HepG2 (cell line): ENCODE measurements at regions not wholly inside any gene's neighbourhood (a gene's known extent, or its start where the extent isn't known, plus 50 kb on each side); places are given as distances from the start of the nearest gene placed in this dataset.

Source experiments
- ARNT ChIP-seq: fragments of 450-650 bp; IDR thresholded peaks from 2 replicates; pipeline ENCODE4 v1.6.1; 2017
- ASH2L ChIP-seq: fragments of 300-600, 200-600 bp; sonication (generic); IDR thresholded peaks from 2 replicates; pipeline ENCODE4 v1.7.0; 2017; ENCODE audit warnings: low read depth, mild to moderate bottlenecking, moderate library complexity, mixed read lengths, low read length; ENCODE audit not compliant: insufficient read length
- CCAR2 ChIP-seq: fragments of 200-400 bp; formaldehyde crosslinking; optimal IDR thresholded peaks from 2 replicates; pipeline ENCODE3; 2018; ENCODE audit warnings: low read depth, mild to moderate bottlenecking, low read length, moderate library complexity
- CTCF ChIP-seq: sonication (generic); formaldehyde crosslinking; IDR thresholded peaks from 2 replicates; pipeline ENCODE4 v1.5.0; 2020; ENCODE audit warnings: mild to moderate bottlenecking, missing genetic modification reagents, moderate library complexity
- KLF13 ChIP-seq: sonication (generic); formaldehyde crosslinking; IDR thresholded peaks from 2 replicates; pipeline ENCODE4 v1.4.0; 2020; ENCODE audit warnings: mild to moderate bottlenecking, missing genetic modification reagents
- POLR2A ChIP-seq, 2 experiments: IDR thresholded peaks; 2 replicates each; pipeline ENCODE4 v1.6.1; 2011; ENCODE audit warnings: low read depth in 2 of 2, low read length in 2 of 2, mild to moderate bottlenecking in 1 of 2, moderate library complexity in 1 of 2; ENCODE audit not compliant: insufficient read depth in 1 of 2
- SMC3 ChIP-seq: IDR thresholded peaks from 2 replicates; pipeline ENCODE4 v1.6.1; 2011; ENCODE audit warnings: low read length, improper control_type of control experiment
- TF ChIP-seq, protein P1 (sequence below): sonication (generic); formaldehyde crosslinking; IDR thresholded peaks from 2 replicates; pipeline ENCODE4 v1.4.0; 2020; ENCODE audit warnings: missing genetic modification reagents

GRCh38 chr6:134863763-134864510 is 86.0 kb downstream of the ALDH8A1 start:
- TF ChIP-seq ARNT (no peak), KLF13 (CRISPR knock-in tag) (no peak), ASH2L (no peak), SMC3 (no peak), POLR2A (IDR thresholded peaks at IDR 0.05; ENCODE audit: insufficient read depth in 1 of 2, low read depth in 2 of 2, low read length in 2 of 2) (no peak), CCAR2 (no peak), CTCF (no peak)
- TF ChIP-seq, protein P1, sequence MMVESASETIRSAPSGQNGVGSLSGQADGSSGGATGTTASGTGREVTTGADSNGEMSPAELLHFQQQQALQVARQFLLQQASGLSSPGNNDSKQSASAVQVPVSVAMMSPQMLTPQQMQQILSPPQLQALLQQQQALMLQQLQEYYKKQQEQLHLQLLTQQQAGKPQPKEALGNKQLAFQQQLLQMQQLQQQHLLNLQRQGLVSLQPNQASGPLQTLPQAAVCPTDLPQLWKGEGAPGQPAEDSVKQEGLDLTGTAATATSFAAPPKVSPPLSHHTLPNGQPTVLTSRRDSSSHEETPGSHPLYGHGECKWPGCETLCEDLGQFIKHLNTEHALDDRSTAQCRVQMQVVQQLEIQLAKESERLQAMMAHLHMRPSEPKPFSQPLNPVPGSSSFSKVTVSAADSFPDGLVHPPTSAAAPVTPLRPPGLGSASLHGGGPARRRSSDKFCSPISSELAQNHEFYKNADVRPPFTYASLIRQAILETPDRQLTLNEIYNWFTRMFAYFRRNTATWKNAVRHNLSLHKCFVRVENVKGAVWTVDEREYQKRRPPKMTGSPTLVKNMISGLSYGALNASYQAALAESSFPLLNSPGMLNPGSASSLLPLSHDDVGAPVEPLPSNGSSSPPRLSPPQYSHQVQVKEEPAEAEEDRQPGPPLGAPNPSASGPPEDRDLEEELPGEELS (CRISPR knock-in tag), result no peak
